Uterus (tissue), 2 donors: ENCODE measurements at regions not wholly inside any gene's neighbourhood (a gene's known extent, or its start where the extent isn't known, plus 50 kb on each side); places are given as distances from the start of the nearest gene placed in this dataset.

Source experiments
- CTCF ChIP-seq, 4 experiments: fragments of 200-600 bp in 2 of 4; fragments of 450-650 bp in 2 of 4; sonication (generic) in 2 of 4; IDR thresholded peaks; one replicate each; pipeline ENCODE4 v1.5.1; 2016 to 2019; ENCODE audit warnings: antibody characterized with exemption in 4 of 4, mild to moderate bottlenecking in 2 of 4, moderate library complexity in 1 of 4
- POLR2A ChIP-seq, 2 donors: fragments of 450-650 bp; IDR thresholded peaks; one replicate each; pipeline ENCODE4 v1.6.1; 2016; ENCODE audit warnings: antibody characterized with exemption in 2 of 2, mild to moderate bottlenecking in 1 of 2, moderate library complexity in 1 of 2

- TF ChIP-seq CTCF (IDR thresholded peaks at IDR 0.05) (no peak), POLR2A (IDR thresholded peaks at IDR 0.05) (no peak)
These were observed 290.5 kb downstream of the RPLP1 start for GRCh38 chr15:69743091-69743490.
